Common myeloid progenitor, CD34-positive (primary cell): ENCODE measurements at regions not wholly inside any gene's neighbourhood (a gene's known extent, or its start where the extent isn't known, plus 50 kb on each side); places are given as distances from the start of the nearest gene placed in this dataset.

Experiments used
- CTCF ChIA-PET: fragments of 350-600 bp; sonication (Branson Sonifier 250); formaldehyde crosslinking; loops from one replicate; lab custom pipeline; 2021; ENCODE audit warnings: antibody characterized with exemption; lab: Charles Lee
- POLR2A ChIA-PET: fragments of 350-600 bp; sonication (Branson Sonifier 250); formaldehyde crosslinking; loops from one replicate; lab custom pipeline; 2021; ENCODE audit warnings: antibody characterized with exemption; lab: Charles Lee
- DNase-seq, 3 donors: peaks; one replicate each; pipeline versions ENCODE4 v3.0.0 to v3.0.0-alpha.2; 2013
- H3K27ac ChIP-seq, 2 experiments: 1 replicate in 1 of 2; 2 replicates in 1 of 2; pipeline ENCODE4 v1.7.0; 2013; ENCODE audit warnings: inconsistent platforms in 2 of 2, low read length in 2 of 2, mild to moderate bottlenecking in 2 of 2, low read depth in 1 of 2, moderate library complexity in 1 of 2; ENCODE audit not compliant: severe bottlenecking in 2 of 2, insufficient read depth in 1 of 2, poor library complexity in 1 of 2
- H3K27me3 ChIP-seq, 5 experiments: replicated peaks in 2 of 5; 1 replicate in 3 of 5; 2 replicates in 2 of 5; pipeline versions ENCODE4 v1.6.1 to v1.7.0; 2013; ENCODE audit warnings: low read length in 4 of 5, mild to moderate bottlenecking in 2 of 5, moderate library complexity in 2 of 5, inconsistent platforms in 1 of 5; ENCODE audit not compliant: insufficient read depth in 5 of 5, control insufficient read depth in 4 of 5
- H3K36me3 ChIP-seq, 4 experiments: 1 replicate in 2 of 4; 2 replicates in 2 of 4; pipeline versions ENCODE4 v1.6.1 to v1.7.0; 2013; ENCODE audit warnings: low read length in 3 of 4, control low read depth in 1 of 4, mild to moderate bottlenecking in 1 of 4; ENCODE audit not compliant: control insufficient read depth in 4 of 4, insufficient read depth in 4 of 4
- H3K4me1 ChIP-seq, 4 experiments: 1 replicate in 3 of 4; 2 replicates in 1 of 4; pipeline versions ENCODE4 v1.6.1 to v1.7.1; 2013; ENCODE audit warnings: low read length in 3 of 4, mild to moderate bottlenecking in 3 of 4, control low read depth in 1 of 4, inconsistent platforms in 1 of 4, moderate library complexity in 1 of 4; ENCODE audit not compliant: control insufficient read depth in 4 of 4, insufficient read depth in 4 of 4; ENCODE audit errors: control extremely low read depth in 1 of 4
- H3K4me3 ChIP-seq, 7 experiments: 1 replicate in 4 of 7; 2 replicates in 3 of 7; pipeline versions ENCODE4 v1.5.1 to v1.7.0; 2013; ENCODE audit warnings: mild to moderate bottlenecking in 7 of 7, low read length in 6 of 7, moderate library complexity in 6 of 7, inconsistent platforms in 2 of 7, low read depth in 2 of 7, control low read depth in 1 of 7; ENCODE audit not compliant: insufficient read depth in 4 of 7, control insufficient read depth in 1 of 7; ENCODE audit errors: extremely low read depth in 1 of 7
- H3K9me3 ChIP-seq, 5 experiments: 1 replicate in 4 of 5; 2 replicates in 1 of 5; pipeline versions ENCODE4 v1.6.1 to v1.7.1; 2013; ENCODE audit warnings: low read length in 4 of 5, mild to moderate bottlenecking in 2 of 5, inconsistent platforms in 1 of 5, low read depth in 1 of 5, moderate library complexity in 1 of 5; ENCODE audit not compliant: control insufficient read depth in 4 of 5, insufficient read depth in 2 of 5; ENCODE audit errors: control extremely low read depth in 1 of 5
- WGBS: methylation state at CpG from one replicate; pipeline ENCODE4 v1.1.5; 2013; ENCODE audit not compliant: insufficient coverage; 5-methylcytosine and 5-hydroxymethylcytosine counted together

- ChIA-PET POLR2A (no interaction called here), CTCF (no interaction called here)
- no peak for DNase-seq
- H3K27ac ChIP-seq: no peak overlapping the region
- no peaks in the 10 kb centered on the region for H3K27me3 ChIP-seq
- no peaks in the 10 kb centered on the region for H3K9me3 ChIP-seq
- H3K36me3 ChIP-seq: no peaks in the 10 kb centered on the region
- H3K4me3 ChIP-seq: no peak overlapping the region
- 93% methylated on average over 3 of the region's 4 CpGs for WGBS
- H3K4me1 ChIP-seq: peaks cover 0 to 6% (median 0%) of the 10 kb centered on the region in 4 experiments
Observed at GRCh38 chr3:161859057-161859456, 362.4 kb downstream of the OTOL1 start.

GRCh38 chr3:161859865-161860450, 363.4 kb downstream of the OTOL1 start:
- no peaks in the 10 kb centered on the region for H3K36me3 ChIP-seq
- ChIA-PET POLR2A (no interaction called here), CTCF (no interaction called here)
- no peaks in the 10 kb centered on the region for H3K9me3 ChIP-seq
- no peaks in the 10 kb centered on the region for H3K27me3 ChIP-seq
- no peak overlapping the region for H3K4me3 ChIP-seq
- DNase-seq: peak in 2 of 3 donors; percentile 14 to 40
- H3K4me1 ChIP-seq: peaks cover 0 to 6% (median 0%) of the 10 kb centered on the region in 4 experiments
- no peak overlapping the region for H3K27ac ChIP-seq
- WGBS: no CpG with 5 or more reads among the region's 4 CpGs

- POLR2A ChIA-PET: no interaction called here
Observed at GRCh38 chr3:161863775-161864174, 367.2 kb downstream of the OTOL1 start.

GRCh38 chr3:161866176-161866575, 369.6 kb downstream of the OTOL1 start:
- no peak overlapping the region for H3K4me3 ChIP-seq
- no peaks in the 10 kb centered on the region for H3K36me3 ChIP-seq
- ChIA-PET CTCF (no interaction called here), POLR2A (no interaction called here)
- no peaks in the 10 kb centered on the region for H3K9me3 ChIP-seq
- no peak overlapping the region for H3K27ac ChIP-seq
- no peaks in the 10 kb centered on the region for H3K4me1 ChIP-seq
- WGBS: 100% methylated on average over 1 of the region's 1 CpG
- no peak for DNase-seq
- no peaks in the 10 kb centered on the region for H3K27me3 ChIP-seq

More at GRCh38 chr3:161863775-161864174, 367.2 kb downstream of the OTOL1 start:
- H3K27me3 ChIP-seq: no peaks in the 10 kb centered on the region
- H3K4me1 ChIP-seq: peaks cover 0 to 6% (median 0%) of the 10 kb centered on the region in 4 experiments
- DNase-seq: no peak
- no peaks in the 10 kb centered on the region for H3K9me3 ChIP-seq
- H3K27ac ChIP-seq: no peak overlapping the region
- CTCF ChIA-PET: no interaction called here
- no CpG with 5 or more reads among the region's 1 CpG for WGBS
- no peak overlapping the region for H3K4me3 ChIP-seq
- H3K36me3 ChIP-seq: no peaks in the 10 kb centered on the region

GRCh38 chr3:161875483-161875882, 378.9 kb downstream of the OTOL1 start:
- H3K4me1 ChIP-seq: no peaks in the 10 kb centered on the region
- ChIA-PET CTCF (no interaction called here), POLR2A (no interaction called here)
- no peak for DNase-seq
- no CpG with 5 or more reads among the region's 1 CpG for WGBS
- H3K27me3 ChIP-seq: no peaks in the 10 kb centered on the region
- no peak overlapping the region for H3K27ac ChIP-seq
- peaks cover 0 to 2% (median 0%) of the 10 kb centered on the region in 5 experiments for H3K9me3 ChIP-seq
- no peaks in the 10 kb centered on the region for H3K36me3 ChIP-seq
- no peak overlapping the region for H3K4me3 ChIP-seq

- DNase-seq: no peak
- H3K27ac ChIP-seq: no peak overlapping the region
- no CpG with 5 or more reads among the region's 1 CpG for WGBS
- H3K36me3 ChIP-seq: no peaks in the 10 kb centered on the region
- ChIA-PET POLR2A (no interaction called here), CTCF (no interaction called here)
- H3K4me3 ChIP-seq: no peak overlapping the region
- H3K9me3 ChIP-seq: peaks cover 0 to 2% (median 0%) of the 10 kb centered on the region in 5 experiments
- H3K4me1 ChIP-seq: no peaks in the 10 kb centered on the region
- H3K27me3 ChIP-seq: no peaks in the 10 kb centered on the region
Observed at GRCh38 chr3:161879470-161879869, 382.9 kb downstream of the OTOL1 start.

GRCh38 chr3:161884830-161885229, 388.2 kb downstream of the OTOL1 start:
- Histone ChIP-seq H3K27ac (no peak overlapping the region), H3K36me3 (no peaks in the 10 kb centered on the region), H3K27me3 (no peaks in the 10 kb centered on the region), H3K9me3 (peaks cover 0 to 5% (median 2%) of the 10 kb centered on the region in 5 experiments), H3K4me1 (no peaks in the 10 kb centered on the region), H3K4me3 (no peak overlapping the region)
- POLR2A ChIA-PET: no interaction called here
- WGBS: 100% methylated on average over 4 of the region's 5 CpGs
- no peak for DNase-seq
- CTCF ChIA-PET: no interaction called here
